GM03348 (cell line): ENCODE measurements at regions not wholly inside any gene's neighbourhood (a gene's known extent, or its start where the extent isn't known, plus 50 kb on each side); places are given as distances from the start of the nearest gene placed in this dataset.

Source experiments
- DNase-seq: peaks from one replicate; pipeline ENCODE4 v3.0.0; 2012; ENCODE audit warnings: low spot score

GRCh38 chr6:54717849-54718455, 128.6 kb upstream of the FAM83B start:
- DNase-seq: peak; percentile 31

GRCh38 chr6:54718541-54719023, 128.0 kb upstream of the FAM83B start:
- no peak for DNase-seq

GRCh38 chr6:54719131-54719530, 127.4 kb upstream of the FAM83B start:
- no peak for DNase-seq

GRCh38 chr6:54719633-54720032, 126.9 kb upstream of the FAM83B start:
- DNase-seq: no peak

- DNase-seq: no peak
These were observed 124.2 kb upstream of the FAM83B start for GRCh38 chr6:54722328-54722727.

DNA sequence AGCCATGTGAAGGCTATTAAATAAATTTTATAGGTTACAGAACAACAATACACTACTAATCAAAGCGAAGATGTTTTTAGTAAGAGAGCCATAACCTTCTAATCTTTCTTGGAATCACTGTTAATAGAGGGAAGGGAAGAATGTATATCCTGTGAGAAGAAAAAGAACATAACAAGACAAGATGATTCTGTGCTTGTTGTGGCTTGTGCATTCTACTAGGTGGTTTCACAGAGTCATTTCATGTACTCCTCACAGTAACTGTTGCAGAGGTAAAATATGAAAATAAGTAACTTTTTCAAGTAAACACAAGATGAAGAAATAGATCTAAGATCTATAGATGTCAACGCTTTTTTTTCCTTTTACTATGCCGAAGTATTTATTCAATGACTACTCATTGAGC, 116.9 kb upstream of the FAM83B start:
- no peak for DNase-seq

- DNase-seq: no peak
These were observed 115.6 kb upstream of the FAM83B start for GRCh38 chr6:54730767-54731630.

- DNase-seq: peak; percentile 2
These were observed 109.3 kb upstream of the FAM83B start for GRCh38 chr6:54737247-54737646.

DNA sequence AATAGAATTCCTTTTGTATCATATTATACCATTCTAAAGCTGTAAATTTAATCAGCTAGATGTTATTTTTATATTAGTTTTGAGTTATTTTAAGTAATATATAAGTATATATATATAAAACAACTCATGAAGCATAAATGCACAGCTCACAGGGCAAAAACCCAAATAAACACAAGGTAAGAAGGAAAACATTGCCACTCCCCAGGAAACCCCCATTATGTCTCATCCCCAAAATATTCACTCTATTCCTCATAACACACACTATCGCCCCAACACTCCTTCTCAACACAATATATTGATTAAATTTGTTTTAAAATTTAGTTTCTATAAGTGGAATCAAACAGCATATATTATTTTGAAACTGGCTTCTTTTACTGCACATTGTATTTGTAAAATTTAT, 98.6 kb upstream of the FAM83B start:
- DNase-seq: no peak

DNA sequence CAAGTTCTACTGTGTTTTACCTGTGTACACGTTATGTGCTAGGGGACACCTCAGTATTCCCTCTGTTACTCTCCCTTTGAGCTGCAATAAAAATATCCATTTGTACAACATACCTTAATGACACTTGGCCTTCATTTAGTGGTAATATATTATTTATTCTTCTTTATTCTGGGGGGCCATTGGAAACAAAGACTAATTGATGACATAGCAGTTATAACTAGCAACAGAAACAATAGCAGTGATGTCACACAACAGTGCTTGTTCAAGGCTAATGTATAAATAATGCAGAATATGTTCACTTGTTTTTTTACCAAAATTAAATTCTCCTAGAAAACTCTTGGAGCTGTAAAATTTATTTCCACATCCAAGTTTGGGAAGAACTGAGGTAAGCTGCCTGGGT, 92.2 kb upstream of the FAM83B start:
- DNase-seq: no peak

- no peak for DNase-seq
These were observed 88.2 kb upstream of the FAM83B start for GRCh38 chr6:54758340-54758739.

GRCh38 chr6:54768494-54768893, 78.1 kb upstream of the FAM83B start:
- no peak for DNase-seq

DNA sequence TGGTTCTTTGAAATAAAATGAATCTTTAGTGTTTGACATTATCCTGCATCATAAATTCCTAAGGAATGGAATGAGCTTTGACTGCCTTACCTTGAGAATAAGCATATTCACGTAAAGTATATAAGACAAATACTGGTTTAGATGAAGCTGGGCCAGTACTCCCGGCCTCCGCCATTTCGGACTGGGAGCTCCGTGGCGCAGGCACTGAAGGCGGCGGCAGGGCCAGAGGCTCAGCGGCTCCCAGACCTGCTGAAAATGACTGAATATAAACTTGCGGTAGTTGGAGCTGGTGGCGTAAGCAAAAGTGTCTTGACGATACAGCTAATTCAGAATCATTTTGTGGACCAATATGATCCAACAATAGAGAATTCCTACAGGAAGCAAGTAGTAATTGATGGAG, 76.2 kb upstream of the FAM83B start:
- no peak for DNase-seq

GRCh38 chr6:54771968-54772367, 74.6 kb upstream of the FAM83B start:
- no peak for DNase-seq

DNA sequence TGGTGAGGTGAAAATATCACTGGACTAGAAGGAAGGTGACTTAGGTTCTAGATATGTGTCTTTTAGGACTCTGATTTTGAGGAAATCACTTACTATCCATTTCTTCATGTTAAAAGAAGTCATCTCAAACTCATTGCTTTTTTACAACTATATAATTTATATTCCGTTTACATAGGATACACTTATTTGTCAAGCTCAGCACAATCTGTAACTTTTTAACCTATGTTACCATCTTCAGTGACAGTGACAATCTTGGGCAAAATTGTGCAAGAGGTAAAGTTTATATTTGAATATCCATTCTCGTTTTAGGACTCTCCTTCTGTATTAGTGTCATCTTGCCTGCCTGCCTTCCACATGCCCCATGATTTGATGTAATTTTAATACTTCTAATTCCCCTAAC, 74.0 kb upstream of the FAM83B start:
- DNase-seq: no peak

DNA sequence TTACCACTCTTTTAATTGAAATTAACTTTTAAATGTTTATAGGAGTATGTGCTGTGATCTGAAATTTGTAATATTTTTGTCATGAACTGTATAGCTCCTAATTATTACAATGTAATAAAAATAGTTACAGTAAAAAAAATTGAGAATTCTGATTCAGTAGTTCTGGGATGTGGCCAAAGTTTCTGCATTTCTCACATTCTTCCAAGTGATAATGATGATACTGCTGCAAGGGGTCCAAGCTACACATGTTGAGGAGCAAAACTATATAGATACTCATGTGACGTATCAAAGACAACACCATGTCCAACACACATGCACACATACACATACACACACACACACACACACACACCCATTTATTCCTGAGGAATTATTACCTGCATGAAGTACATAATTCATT, 71.0 kb upstream of the FAM83B start:
- peak; percentile 42 for DNase-seq

DNA sequence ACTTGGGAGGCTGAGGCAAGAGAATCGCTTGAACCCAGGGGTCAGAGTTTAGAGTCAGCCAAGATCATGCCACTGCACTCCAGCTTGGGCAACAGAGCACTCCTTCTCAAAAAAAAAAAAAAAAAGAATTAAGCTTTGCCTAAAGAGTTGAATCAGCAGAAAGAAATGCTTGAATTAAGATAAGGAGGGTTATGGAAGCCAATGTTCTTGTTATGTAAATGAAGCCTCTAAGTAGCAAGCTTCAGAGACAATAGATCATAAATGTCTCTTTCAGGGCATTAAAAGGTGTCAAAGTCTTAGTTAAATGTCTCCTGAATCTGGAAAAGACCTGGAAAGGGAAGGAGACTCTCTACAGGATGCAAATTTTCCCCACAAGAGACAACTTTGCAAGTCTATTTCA, 69.7 kb upstream of the FAM83B start:
- no peak for DNase-seq

GRCh38 chr6:54778731-54779130, 67.8 kb upstream of the FAM83B start:
- DNase-seq: no peak

DNA sequence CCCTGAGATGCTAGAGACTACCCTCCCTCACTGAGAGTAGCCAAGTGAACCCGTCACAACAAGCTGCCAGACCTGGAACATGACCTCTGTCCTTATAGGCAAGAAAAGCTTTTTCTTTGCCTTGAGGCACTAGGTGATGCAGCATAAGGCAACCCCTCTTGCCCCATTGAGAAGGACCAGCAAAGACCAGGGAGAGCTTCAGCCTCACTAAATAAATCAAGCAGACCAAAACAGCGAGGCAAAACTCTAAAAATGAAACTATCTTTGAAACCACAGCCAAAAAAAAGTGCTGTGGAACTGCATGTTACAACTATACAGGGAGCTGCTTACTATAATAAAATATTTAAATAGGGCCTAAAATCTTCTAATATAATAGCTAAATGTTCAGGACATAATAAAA, 62.6 kb upstream of the FAM83B start:
- no peak for DNase-seq

GRCh38 chr6:54786154-54786553, 60.4 kb upstream of the FAM83B start:
- no peak for DNase-seq

DNA sequence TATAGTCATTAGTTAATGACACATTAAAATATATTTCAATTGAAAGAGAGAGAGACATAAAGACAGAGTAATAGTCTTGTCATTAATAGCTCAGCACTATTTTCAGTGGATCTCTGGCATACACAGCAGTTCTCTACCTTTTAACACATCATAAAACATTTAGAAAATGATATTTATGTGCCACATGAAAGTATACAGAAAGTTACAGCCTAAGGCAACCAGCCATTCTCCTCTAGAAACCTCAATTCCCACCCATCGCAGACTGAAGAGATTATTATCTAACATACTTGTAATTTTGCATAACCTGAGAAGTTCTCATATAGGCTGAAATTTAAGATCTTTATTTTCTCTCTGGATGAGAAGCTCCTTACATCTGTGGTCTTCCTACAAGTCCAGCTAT, 58.7 kb upstream of the FAM83B start:
- DNase-seq: no peak
